ENCODE measurements at regions not wholly inside any gene's neighbourhood (a gene's known extent, or its start where the extent isn't known, plus 50 kb on each side); places are given as distances from the start of the nearest gene placed in this dataset.

GRCh38 chr7:19249281-19249680 is 104.1 kb upstream of the FERD3L start:
- no peaks in the 10 kb centered on the region for H3K79me2 ChIP-seq (ENCODE audit: low read length)
- H4K20me1 ChIP-seq (ENCODE audit: low read length) = no peaks in the 10 kb centered on the region
- intact Hi-C loops (cut with micrococcal nuclease) = no loop called here
- no peak overlapping the region for H2AFZ ChIP-seq (ENCODE audit: low read length)
- TF ChIP-seq EZH2 (IDR thresholded peaks at IDR 0.05; ENCODE audit: low read length, unreplicated experiment) (no peak), CTCF (conservative IDR thresholded peaks at IDR 0.05; ENCODE audit: low read depth, low read length) (no peak), EZH2phosphoT487 (IDR thresholded peaks at IDR 0.05; ENCODE audit: borderline replicate concordance, low read length) (no peak)
- no peaks in the 10 kb centered on the region for H3F3A ChIP-seq (ENCODE audit: low read length, unreplicated experiment)
- BruUV-seq (replicated peaks) = no TSS peak
- no peaks in the 10 kb centered on the region for H3K36me3 ChIP-seq (ENCODE audit: low read depth, low read length)
- no peak overlapping the region for H3K4me2 ChIP-seq (ENCODE audit: low read length)
- H3K9me2 ChIP-seq (replicated peaks; ENCODE audit: low read length) = no peaks in the 10 kb centered on the region
- H3K9me3 ChIP-seq (ENCODE audit: low read length) = no peaks in the 10 kb centered on the region
- ATAC-seq (no peak), DNase-seq (no peak)
- no peak overlapping the region for H3K9ac ChIP-seq (ENCODE audit: low read length)
- no peaks in the 10 kb centered on the region for H3K27me3 ChIP-seq (ENCODE audit: low read length)
- H3K27ac ChIP-seq (ENCODE audit: low read length) = no peak overlapping the region
- ChIA-PET POLR2A (ENCODE audit: unreplicated experiment) (no interaction called here), CTCF (interaction anchor here (0.6 kb wide), 1 partner anchor 133 kb away, joined by 4 read pairs; no protein-coding TSS in a partner anchor)
- H3K4me3 ChIP-seq (ENCODE audit: low read length) = no peak overlapping the region
- no peaks in the 10 kb centered on the region for H3K4me1 ChIP-seq (ENCODE audit: insufficient read depth, low read length)

DNA sequence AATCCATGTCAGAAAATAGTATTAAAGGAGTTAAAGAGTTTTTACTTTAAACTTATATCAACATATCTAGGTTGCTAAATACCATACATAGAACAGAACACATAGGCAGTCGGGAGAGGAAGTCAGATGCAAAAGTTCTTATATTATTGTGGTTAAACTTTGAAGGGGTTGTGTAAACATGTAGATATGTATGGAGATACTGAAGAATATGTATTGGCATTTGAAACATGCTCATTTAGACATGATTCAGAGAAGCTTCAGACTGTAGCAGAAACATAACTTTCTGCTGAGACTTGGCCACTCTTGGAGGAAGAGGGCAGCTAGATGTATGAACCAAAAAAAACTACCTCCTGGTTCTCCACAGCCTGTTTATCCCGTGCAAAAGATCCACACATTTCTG is 103.5 kb upstream of the FERD3L start:
- no peak; the same call in 1 of the 2 replicates for ATAC-seq
- H2AFZ ChIP-seq (ENCODE audit: low read length) = no peak overlapping the region
- TF ChIP-seq EZH2 (IDR thresholded peaks at IDR 0.05; ENCODE audit: low read length, unreplicated experiment) = no peak
- no peak for TF ChIP-seq EZH2phosphoT487 (IDR thresholded peaks at IDR 0.05; ENCODE audit: borderline replicate concordance, low read length)
- no peak for TF ChIP-seq CTCF (conservative IDR thresholded peaks at IDR 0.05; ENCODE audit: low read depth, low read length)
- no TSS peak for BruUV-seq (replicated peaks)
- no peaks in the 10 kb centered on the region for H3F3A ChIP-seq (ENCODE audit: low read length, unreplicated experiment)
- ChIA-PET CTCF (interaction anchor here (0.6 kb wide), 1 partner anchor 133 kb away, joined by 4 read pairs; no protein-coding TSS in a partner anchor), POLR2A (ENCODE audit: unreplicated experiment) (no interaction called here)
- H3K4me2 ChIP-seq (ENCODE audit: low read length) = no peak overlapping the region
- no peaks in the 10 kb centered on the region for H3K79me2 ChIP-seq (ENCODE audit: low read length)
- no peaks in the 10 kb centered on the region for H3K9me3 ChIP-seq (ENCODE audit: low read length)
- H3K4me1 ChIP-seq (ENCODE audit: insufficient read depth, low read length) = no peaks in the 10 kb centered on the region
- no peaks in the 10 kb centered on the region for H4K20me1 ChIP-seq (ENCODE audit: low read length)
- intact Hi-C loops (cut with micrococcal nuclease) = no loop called here
- peak; percentile 7 for DNase-seq
- H3K36me3 ChIP-seq (ENCODE audit: low read depth, low read length) = no peaks in the 10 kb centered on the region
- H3K9me2 ChIP-seq (replicated peaks; ENCODE audit: low read length) = no peaks in the 10 kb centered on the region
- no peak overlapping the region for H3K9ac ChIP-seq (ENCODE audit: low read length)
- H3K27ac ChIP-seq (ENCODE audit: low read length) = no peak overlapping the region
- H3K4me3 ChIP-seq (ENCODE audit: low read length) = no peak overlapping the region
- H3K27me3 ChIP-seq (ENCODE audit: low read length) = no peaks in the 10 kb centered on the region

DNA sequence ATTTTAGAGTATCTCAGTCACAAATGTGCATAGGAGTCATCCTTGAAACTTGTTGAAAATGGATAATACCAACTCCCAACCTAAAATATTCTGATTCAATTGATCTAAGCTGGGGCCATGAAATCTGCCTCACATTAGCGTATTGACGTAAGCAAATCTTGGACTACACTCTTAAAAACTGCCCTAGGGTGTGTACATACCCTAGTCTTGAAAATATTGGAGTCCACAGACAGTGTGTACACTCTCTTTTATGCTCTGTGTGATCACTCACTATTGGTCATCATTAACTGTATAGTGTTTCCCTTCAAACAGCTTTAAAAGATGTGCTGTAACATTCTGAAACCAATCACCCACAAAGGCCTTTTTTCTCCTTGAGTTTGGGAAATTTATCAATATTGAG is 102.9 kb upstream of the FERD3L start:
- H3K9me2 ChIP-seq (replicated peaks; ENCODE audit: low read length) = no peaks in the 10 kb centered on the region
- TF ChIP-seq EZH2 (IDR thresholded peaks at IDR 0.05; ENCODE audit: low read length, unreplicated experiment) (no peak), CTCF (conservative IDR thresholded peaks at IDR 0.05; ENCODE audit: low read depth, low read length) (no peak), EZH2phosphoT487 (IDR thresholded peaks at IDR 0.05; ENCODE audit: borderline replicate concordance, low read length) (no peak)
- H3K4me2 ChIP-seq (ENCODE audit: low read length) = no peak overlapping the region
- H3K9ac ChIP-seq (ENCODE audit: low read length) = no peak overlapping the region
- H3K9me3 ChIP-seq (ENCODE audit: low read length) = no peaks in the 10 kb centered on the region
- no peak overlapping the region for H2AFZ ChIP-seq (ENCODE audit: low read length)
- ATAC-seq = no peak
- H3K4me1 ChIP-seq (ENCODE audit: insufficient read depth, low read length) = no peaks in the 10 kb centered on the region
- ChIA-PET POLR2A (ENCODE audit: unreplicated experiment) (no interaction called here), CTCF (no interaction called here)
- no peaks in the 10 kb centered on the region for H3K36me3 ChIP-seq (ENCODE audit: low read depth, low read length)
- no peak overlapping the region for H3K4me3 ChIP-seq (ENCODE audit: low read length)
- no peaks in the 10 kb centered on the region for H3F3A ChIP-seq (ENCODE audit: low read length, unreplicated experiment)
- H3K27me3 ChIP-seq (ENCODE audit: low read length) = no peaks in the 10 kb centered on the region
- BruUV-seq (replicated peaks) = no TSS peak
- H3K27ac ChIP-seq (ENCODE audit: low read length) = no peak overlapping the region
- H3K79me2 ChIP-seq (ENCODE audit: low read length) = no peaks in the 10 kb centered on the region
- intact Hi-C loops (cut with micrococcal nuclease) = no loop called here
- no peak for DNase-seq
- no peaks in the 10 kb centered on the region for H4K20me1 ChIP-seq (ENCODE audit: low read length)

Measured in PC-3 (cell line).